IMR-90 (cell line): ENCODE measurements at regions not wholly inside any gene's neighbourhood (a gene's known extent, or its start where the extent isn't known, plus 50 kb on each side); places are given as distances from the start of the nearest gene placed in this dataset.

Experiments used
- ATAC-seq: fragments of 200-7000 bp; cut with Tn5 transposase; 2 replicates; pipeline ENCODE4 v1.9.1; 2020; ENCODE audit warnings: low read depth, mild to moderate bottlenecking, moderate library complexity
- BruUV-seq: library from RNA; stranded (reverse); fragments of 400-500 nt; replicated peaks from 2 replicates; lab custom pipeline; 2021; lab: Mats Ljungman, UMichigan
- CTCF ChIA-PET: fragments of 300-600 bp; formaldehyde crosslinking; extraction: SDS; loops from one replicate; lab custom pipeline; 2021; ENCODE audit warnings: antibody characterized with exemption; lab: Yijun Ruan, JAX
- POLR2A ChIA-PET: fragments of 300-600 bp; sonication (Branson Sonifier 250); formaldehyde crosslinking; loops from one replicate; lab custom pipeline; 2022; ENCODE audit warnings: antibody characterized with exemption; ENCODE audit not compliant: unreplicated experiment; lab: Charles Lee
- DNase-seq: peaks from one replicate; pipeline ENCODE4 v3.0.0; 2013
- H2AFZ ChIP-seq: replicated peaks from 2 replicates; pipeline ENCODE3; 2013; ENCODE audit warnings: low read length, mild to moderate bottlenecking; ENCODE audit not compliant: poor library complexity
- H2AK5ac ChIP-seq: 2 replicates; pipeline ENCODE4 v1.6.1; 2013; ENCODE audit warnings: low read depth, low read length, inconsistent platforms
- H2AK9ac ChIP-seq: replicated peaks from 2 replicates; pipeline ENCODE3; 2013; ENCODE audit warnings: mild to moderate bottlenecking, low read depth, low read length, moderate library complexity; ENCODE audit not compliant: poor library complexity
- H2BK120ac ChIP-seq: 2 replicates; pipeline ENCODE4 v1.6.1; 2013; ENCODE audit warnings: low read depth, low read length, inconsistent platforms
- H2BK15ac ChIP-seq: 3 replicates; pipeline ENCODE4 v1.6.1; 2013; ENCODE audit warnings: low read depth, low read length, inconsistent platforms
- H2BK20ac ChIP-seq: 2 replicates; pipeline ENCODE4 v1.6.1; 2013; ENCODE audit warnings: low read depth, mild to moderate bottlenecking, inconsistent platforms, low read length, moderate library complexity
- H2BK5ac ChIP-seq: 2 replicates; pipeline ENCODE4 v1.6.1; 2013; ENCODE audit warnings: mild to moderate bottlenecking, low read depth, low read length, inconsistent platforms; ENCODE audit not compliant: poor library complexity, severe bottlenecking
- H3K14ac ChIP-seq: replicated peaks from 2 replicates; pipeline ENCODE4 v1.6.1; 2013; ENCODE audit warnings: low read depth, low read length, inconsistent platforms
- H3K18ac ChIP-seq: 2 replicates; pipeline ENCODE4 v1.6.1; 2013; ENCODE audit warnings: low read depth, low read length, control low read depth
- H3K23ac ChIP-seq: 2 replicates; pipeline ENCODE4 v1.6.1; 2013; ENCODE audit warnings: low read depth, low read length, inconsistent platforms
- H3K27ac ChIP-seq: 2 replicates; pipeline ENCODE4 v1.5.1; 2013; ENCODE audit warnings: mild to moderate bottlenecking, control low read depth, low read length; ENCODE audit not compliant: insufficient read depth
- H3K27me3 ChIP-seq: 2 replicates; pipeline ENCODE4 v1.6.1; 2013; ENCODE audit warnings: low read length; ENCODE audit not compliant: control insufficient read depth, insufficient read depth
- H3K36me3 ChIP-seq: 2 replicates; pipeline ENCODE4 v1.6.1; 2013; ENCODE audit warnings: low read length, mixed read lengths; ENCODE audit not compliant: control insufficient read depth, insufficient read depth
- H3K4ac ChIP-seq: 2 replicates; pipeline ENCODE4 v1.6.1; 2013; ENCODE audit warnings: low read depth, low read length, inconsistent platforms
- H3K4me1 ChIP-seq: 2 replicates; pipeline ENCODE4 v1.6.1; 2013; ENCODE audit warnings: low read length, mixed read lengths; ENCODE audit not compliant: control insufficient read depth, insufficient read depth
- H3K4me2 ChIP-seq: 2 replicates; pipeline ENCODE4 v1.6.1; 2013; ENCODE audit warnings: low read depth, mild to moderate bottlenecking, control low read depth, low read length, moderate library complexity
- H3K4me3 ChIP-seq: 2 replicates; pipeline ENCODE4 v1.5.1; 2013; ENCODE audit warnings: low read depth, mild to moderate bottlenecking, control low read depth, low read length, moderate library complexity; ENCODE audit not compliant: insufficient read depth
- H3K56ac ChIP-seq: 2 replicates; pipeline ENCODE4 v1.6.1; 2013; ENCODE audit warnings: low read length, inconsistent platforms; ENCODE audit not compliant: insufficient read depth; ENCODE audit errors: extremely low read depth
- H3K79me1 ChIP-seq, 2 experiments: 2 replicates each; pipeline ENCODE4 v1.6.1; 2013; ENCODE audit warnings: low read length in 2 of 2, inconsistent platforms in 1 of 2, low read depth in 1 of 2
- H3K9ac ChIP-seq: 2 replicates; pipeline ENCODE4 v1.6.1; 2013; ENCODE audit warnings: low read depth, low read length, control low read depth
- H3K9me1 ChIP-seq: 2 replicates; pipeline ENCODE4 v1.6.1; 2013; ENCODE audit warnings: low read length, inconsistent platforms; ENCODE audit not compliant: insufficient read depth
- H3K9me3 ChIP-seq: 2 replicates; pipeline ENCODE4 v1.6.1; 2013; ENCODE audit warnings: low read length; ENCODE audit not compliant: control insufficient read depth, insufficient read depth
- H4K20me1 ChIP-seq: 2 replicates; pipeline ENCODE4 v1.6.1; 2013; ENCODE audit warnings: low read length, inconsistent platforms; ENCODE audit not compliant: insufficient read depth
- H4K5ac ChIP-seq: 2 replicates; pipeline ENCODE4 v1.6.1; 2013; ENCODE audit warnings: mild to moderate bottlenecking, low read depth, low read length, control low read depth
- H4K8ac ChIP-seq, 2 experiments: 2 replicates each; pipeline ENCODE4 v1.6.1; 2013; ENCODE audit warnings: low read depth in 2 of 2, low read length in 2 of 2, control low read depth in 1 of 2, inconsistent platforms in 1 of 2
- H4K91ac ChIP-seq: 2 replicates; pipeline ENCODE4 v1.6.1; 2013; ENCODE audit warnings: low read depth, low read length, inconsistent platforms; ENCODE audit not compliant: insufficient read depth
- BHLHE40 ChIP-seq: fragments of 150-350 bp; IDR thresholded peaks from 2 replicates; pipeline ENCODE4 v1.6.1; 2016; ENCODE audit warnings: mild to moderate bottlenecking, low read depth, low read length
- NFE2L2 ChIP-seq: fragments of 150-350 bp; IDR thresholded peaks from 2 replicates; pipeline ENCODE4 v1.6.1; 2016; ENCODE audit warnings: low read depth, mild to moderate bottlenecking, low read length
- RCOR1 ChIP-seq: IDR thresholded peaks from 2 replicates; pipeline ENCODE4 v1.6.1; 2012; ENCODE audit warnings: mild to moderate bottlenecking, low read length, improper control_type of control experiment; ENCODE audit not compliant: insufficient replicate concordance
- RFX5 ChIP-seq: IDR thresholded peaks from 2 replicates; pipeline ENCODE4 v1.8.0; 2012; ENCODE audit warnings: low read depth, mild to moderate bottlenecking, low read length, moderate library complexity
- USF2 ChIP-seq: fragments of 150-350 bp; IDR thresholded peaks from 2 replicates; pipeline ENCODE4 v1.6.1; 2017; ENCODE audit warnings: mild to moderate bottlenecking, antibody characterized with exemption, low read length, low read depth
- whole genome bisulfite sequencing, 2 experiments: methylation state at CpG; one replicate each; pipeline versions ENCODE4 v1.1.5 to v1.1.7; 2013; ENCODE audit warnings: missing lambda C conversion rate in 2 of 2; ENCODE audit not compliant: insufficient read length in 1 of 2; ENCODE audit errors: extremely low coverage in 2 of 2; 5-methylcytosine and 5-hydroxymethylcytosine counted together
- dilution Hi-C: fragments of 300-500 bp; cut with HindIII; formaldehyde crosslinking; loops from one replicate; pipeline ENCODE4 v1.14.3; 2018; ENCODE audit warnings: low sequenced_read_pairs; ENCODE audit not compliant: unreplicated experiment
- in situ Hi-C: fragments of 300-500 bp; cut with MboI; formaldehyde crosslinking; loops from 3 replicates; pipeline ENCODE4 v1.14.3; 2019; ENCODE audit warnings: low sequenced_read_pairs, inconsistent platforms, mixed read lengths
- intact Hi-C: fragments of 100-400 bp; cut with micrococcal nuclease; formaldehyde crosslinking; loops from 2 replicates; pipeline ENCODE4 v1.10.0; 2022

GRCh38 chr11:57100638-57101331 lies 81.0 kb upstream of the LRRC55 start:
- ATAC-seq (no peak), DNase-seq (no peak)
- Histone ChIP-seq H3K36me3 (no peaks in the 10 kb centered on the region), H3K4me3 (no peak overlapping the region), H4K91ac (no peak overlapping the region), H3K4me2 (no peak overlapping the region), H3K18ac (no peak overlapping the region), H3K4me1 (no peaks in the 10 kb centered on the region), H3K56ac (no peak overlapping the region), H2BK15ac (no peak overlapping the region), H2BK5ac (no peak overlapping the region), H4K5ac (no peak overlapping the region), H3K9me1 (no peaks in the 10 kb centered on the region), H3K27ac (no peak overlapping the region), H3K27me3 (no peaks in the 10 kb centered on the region; the same call in none of the 2 replicates), H2AFZ (no peak overlapping the region), H2AK9ac (no peak overlapping the region), H3K9ac (no peak overlapping the region), H4K8ac (no peak overlapping the region), H3K23ac (no peak overlapping the region), H3K4ac (no peak overlapping the region), H4K20me1 (no peaks in the 10 kb centered on the region), H2BK20ac (no peak overlapping the region), H2BK120ac (no peak overlapping the region), H3K14ac (no peak overlapping the region), H3K79me1 (no peaks in the 10 kb centered on the region), H2AK5ac (no peak overlapping the region), H3K9me3 (no peaks in the 10 kb centered on the region)
- POLR2A ChIA-PET, result no interaction called here
- intact Hi-C loops, result no loop called here
- TF ChIP-seq RCOR1 (no peak), RFX5 (no peak), NFE2L2 (no peak), BHLHE40 (no peak), USF2 (no peak)
- CTCF ChIA-PET, result no interaction called here
- BruUV-seq, result no TSS peak
- no CpG with 5 or more reads among the region's 5 CpGs for WGBS, 2 experiments
- in situ Hi-C loops, result no loop called here
- dilution Hi-C loops, result no loop called here
